ENCODE measurements at regions not wholly inside any gene's neighbourhood (a gene's known extent, or its start where the extent isn't known, plus 50 kb on each side); places are given as distances from the start of the nearest gene placed in this dataset.
"Not testable (repeated sequence)": the region's sequence is repeated elsewhere in the genome, so short reads cannot be mapped to it uniquely, and the experiment has no call there.

GRCh38 chr1:199472978-199473377 is 554.5 kb upstream of the NR5A2 start:
- no peak overlapping the region for H3K4me3 ChIP-seq (ENCODE audit: low read depth, low read length)
- CTCF ChIA-PET: no interaction called here
- POLR2A ChIA-PET: no interaction called here
- no peak for DNase-seq (ENCODE audit: low read depth, low spot score)
- TF ChIP-seq CTCF (IDR thresholded peaks at IDR 0.05; ENCODE audit: insufficient read depth, low read length, missing control alignments): no peak

- no peak for TF ChIP-seq CTCF (IDR thresholded peaks at IDR 0.05; ENCODE audit: insufficient read depth, low read length, missing control alignments)
- H3K4me3 ChIP-seq (ENCODE audit: low read depth, low read length): no peak overlapping the region
- CTCF ChIA-PET: no interaction called here
- POLR2A ChIA-PET: no interaction called here
- DNase-seq (ENCODE audit: low read depth, low spot score): no peak
These were observed 552.8 kb upstream of the NR5A2 start for GRCh38 chr1:199474738-199475137.

- no peak for DNase-seq (ENCODE audit: low read depth, low spot score)
- CTCF ChIA-PET: interaction anchor here (0.7 kb wide), 1 partner anchor 1016 kb away, joined by 3 read pairs; no protein-coding TSS in a partner anchor
- POLR2A ChIA-PET: no interaction called here
- TF ChIP-seq CTCF (IDR thresholded peaks at IDR 0.05; ENCODE audit: insufficient read depth, low read length, missing control alignments): no peak
- no peak overlapping the region for H3K4me3 ChIP-seq (ENCODE audit: low read depth, low read length)
These were observed 545.1 kb upstream of the NR5A2 start for GRCh38 chr1:199482426-199482825.

GRCh38 chr1:199489594-199489993 is 537.9 kb upstream of the NR5A2 start:
- POLR2A ChIA-PET: no interaction called here
- H3K4me3 ChIP-seq (ENCODE audit: low read depth, low read length): no peak overlapping the region
- CTCF ChIA-PET: no interaction called here
- no peak for TF ChIP-seq CTCF (IDR thresholded peaks at IDR 0.05; ENCODE audit: insufficient read depth, low read length, missing control alignments)
- DNase-seq (ENCODE audit: low read depth, low spot score): no peak

GRCh38 chr1:199490769-199491527 is 536.6 kb upstream of the NR5A2 start:
- ChIA-PET CTCF (no interaction called here), POLR2A (no interaction called here)
- H3K4me3 ChIP-seq (ENCODE audit: low read depth, low read length): no peak overlapping the region
- TF ChIP-seq CTCF (IDR thresholded peaks at IDR 0.05; ENCODE audit: insufficient read depth, low read length, missing control alignments): no peak
- peak; percentile 0 for DNase-seq (ENCODE audit: low read depth, low spot score)

GRCh38 chr1:199495432-199495831 is 532.1 kb upstream of the NR5A2 start:
- POLR2A ChIA-PET: no interaction called here
- CTCF ChIA-PET: no interaction called here

GRCh38 chr1:199498802-199499201 is 528.7 kb upstream of the NR5A2 start:
- POLR2A ChIA-PET; CTCF ChIA-PET; H3K4me3 ChIP-seq (ENCODE audit: low read depth, low read length); DNase-seq (ENCODE audit: low read depth, low spot score): not testable (repeated sequence)

More at GRCh38 chr1:199495432-199495831, 532.1 kb upstream of the NR5A2 start:
- DNase-seq (ENCODE audit: low read depth, low spot score): no peak
- TF ChIP-seq CTCF (IDR thresholded peaks at IDR 0.05; ENCODE audit: insufficient read depth, low read length, missing control alignments): no peak
- no peak overlapping the region for H3K4me3 ChIP-seq (ENCODE audit: low read depth, low read length)

All from AG04449 (cell line).